NCI-H345 (cell line): ENCODE measurements at regions not wholly inside any gene's neighbourhood (a gene's known extent, or its start where the extent isn't known, plus 50 kb on each side); places are given as distances from the start of the nearest gene placed in this dataset.

Experiments
- DNase-seq: peaks from one replicate; lab custom pipeline; 2025; lab: John Stamatoyannopoulos, UW

GRCh38 chr15:53462651-53463050, 296.8 kb downstream of the WDR72 start:
- DNase-seq, result no peak

- no peak for DNase-seq
Measured at GRCh38 chr15:53461677-53462076, 297.8 kb downstream of the WDR72 start.

GRCh38 chr15:53458736-53459135, 300.7 kb downstream of the WDR72 start:
- no peak for DNase-seq

GRCh38 chr15:53457479-53457878, 302.0 kb downstream of the WDR72 start:
- peak; percentile 51 for DNase-seq

- peak; percentile 31 for DNase-seq
Measured at GRCh38 chr15:53454843-53455721, 304.4 kb downstream of the WDR72 start.

GRCh38 chr15:53454535-53454842, 305.0 kb downstream of the WDR72 start:
- no peak for DNase-seq

- DNase-seq, result no peak
Measured at GRCh38 chr15:53453253-53454105, 306.0 kb downstream of the WDR72 start.

- no peak for DNase-seq
Measured at GRCh38 chr15:53448232-53449015, 311.0 kb downstream of the WDR72 start.

GRCh38 chr15:53447742-53448141, 311.7 kb downstream of the WDR72 start:
- DNase-seq, result no peak

- no peak for DNase-seq
Measured at GRCh38 chr15:53447053-53447574, 312.3 kb downstream of the WDR72 start.

- peak; percentile 31 for DNase-seq
Measured at GRCh38 chr15:53446376-53446775, 313.1 kb downstream of the WDR72 start.

- DNase-seq, result no peak
Measured at GRCh38 chr15:53445531-53445930, 313.9 kb downstream of the WDR72 start.

- no peak for DNase-seq
Measured at GRCh38 chr15:53437985-53438841, 321.2 kb downstream of the WDR72 start.

GRCh38 chr15:53437366-53437765, 322.1 kb downstream of the WDR72 start:
- DNase-seq, result no peak

GRCh38 chr15:53434174-53434678, 325.2 kb downstream of the WDR72 start:
- DNase-seq, result no peak

- DNase-seq, result no peak
Measured at GRCh38 chr15:53416219-53416940, 343.1 kb downstream of the WDR72 start.

GRCh38 chr15:53414167-53414566, 345.3 kb downstream of the WDR72 start:
- DNase-seq, result no peak

- DNase-seq, result no peak
Measured at GRCh38 chr15:53412542-53412941, 346.9 kb downstream of the WDR72 start.

- no peak for DNase-seq
Measured at GRCh38 chr15:53404930-53405493, 354.5 kb downstream of the WDR72 start.

GRCh38 chr15:53401503-53401902, 358.0 kb downstream of the WDR72 start:
- no peak for DNase-seq
